ENCODE measurements at regions not wholly inside any gene's neighbourhood (a gene's known extent, or its start where the extent isn't known, plus 50 kb on each side); places are given as distances from the start of the nearest gene placed in this dataset.

DNA sequence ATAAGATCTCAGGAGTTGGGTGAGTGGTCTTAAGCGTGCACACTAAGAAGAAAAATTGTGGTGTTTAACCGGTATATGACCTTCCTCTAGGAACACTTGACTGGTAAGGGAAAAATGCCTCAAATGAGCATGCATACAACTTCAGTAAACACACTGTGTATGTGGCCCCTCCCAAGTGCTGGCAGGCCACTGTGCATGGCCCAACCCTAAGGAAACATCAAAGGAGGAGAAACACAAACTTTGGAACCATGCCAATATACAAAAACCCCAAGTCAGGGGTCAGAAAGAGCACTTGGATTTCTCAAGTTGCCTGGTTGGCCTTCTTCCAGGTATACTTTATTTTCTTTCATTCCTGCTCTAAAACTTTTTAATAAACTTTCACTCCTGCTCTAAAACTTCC is 308.9 kb upstream of the LRRTM4 start:
- TF ChIP-seq CSRNP3 (CRISPR knock-in tag; IDR thresholded peaks at IDR 0.05): no peak
- TF ChIP-seq TCF4 (CRISPR knock-in tag; IDR thresholded peaks at IDR 0.05; ENCODE audit: borderline replicate concordance): no peak
- TF ChIP-seq CREB5 (CRISPR knock-in tag; IDR thresholded peaks at IDR 0.05; ENCODE audit: low read depth): no peak
- TF ChIP-seq, protein P1, sequence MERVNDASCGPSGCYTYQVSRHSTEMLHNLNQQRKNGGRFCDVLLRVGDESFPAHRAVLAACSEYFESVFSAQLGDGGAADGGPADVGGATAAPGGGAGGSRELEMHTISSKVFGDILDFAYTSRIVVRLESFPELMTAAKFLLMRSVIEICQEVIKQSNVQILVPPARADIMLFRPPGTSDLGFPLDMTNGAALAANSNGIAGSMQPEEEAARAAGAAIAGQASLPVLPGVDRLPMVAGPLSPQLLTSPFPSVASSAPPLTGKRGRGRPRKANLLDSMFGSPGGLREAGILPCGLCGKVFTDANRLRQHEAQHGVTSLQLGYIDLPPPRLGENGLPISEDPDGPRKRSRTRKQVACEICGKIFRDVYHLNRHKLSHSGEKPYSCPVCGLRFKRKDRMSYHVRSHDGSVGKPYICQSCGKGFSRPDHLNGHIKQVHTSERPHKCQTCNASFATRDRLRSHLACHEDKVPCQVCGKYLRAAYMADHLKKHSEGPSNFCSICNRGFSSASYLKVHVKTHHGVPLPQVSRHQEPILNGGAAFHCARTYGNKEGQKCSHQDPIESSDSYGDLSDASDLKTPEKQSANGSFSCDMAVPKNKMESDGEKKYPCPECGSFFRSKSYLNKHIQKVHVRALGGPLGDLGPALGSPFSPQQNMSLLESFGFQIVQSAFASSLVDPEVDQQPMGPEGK (CRISPR knock-in tag; IDR thresholded peaks at IDR 0.05; ENCODE audit: borderline replicate concordance): no peak
- TF ChIP-seq PPARA (CRISPR knock-in tag; IDR thresholded peaks at IDR 0.05; ENCODE audit: borderline replicate concordance): no peak
- no peak for TF ChIP-seq RARB (CRISPR knock-in tag; IDR thresholded peaks at IDR 0.05)
- no peak for TF ChIP-seq ESRRG (CRISPR knock-in tag; IDR thresholded peaks at IDR 0.05)
- TF ChIP-seq GLIS3 (CRISPR knock-in tag; IDR thresholded peaks at IDR 0.05): no peak

Data from SK-N-SH treated with all-trans-retinoic acid at 6 μM for 48 hours (cell line).